ENCODE measurements at regions not wholly inside any gene's neighbourhood (a gene's known extent, or its start where the extent isn't known, plus 50 kb on each side); places are given as distances from the start of the nearest gene placed in this dataset.

DNA sequence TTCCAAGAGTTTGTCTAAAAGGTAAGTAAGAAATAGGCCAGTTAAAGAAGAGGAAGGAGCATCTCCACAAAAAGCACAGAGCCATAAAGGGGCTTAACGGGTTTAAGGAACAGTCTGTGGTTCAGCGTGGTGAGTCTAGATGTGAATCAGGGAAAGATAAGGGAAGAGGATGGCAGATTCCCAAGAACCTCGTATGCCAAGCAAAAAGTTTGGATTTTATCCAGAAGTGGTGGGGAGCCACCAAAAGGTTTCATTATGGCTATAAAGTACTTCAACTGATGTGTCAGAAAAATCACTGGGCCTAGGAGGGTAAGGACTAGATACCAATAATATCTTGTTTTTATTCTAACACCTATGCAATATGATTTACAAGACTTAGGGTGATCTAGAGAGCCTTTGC is 161.9 kb upstream of the PTER start:
- Mint-ChIP-seq H3K4me3 (ENCODE audit: unreplicated experiment) (no peak overlapping the region), H3K27me3 (ENCODE audit: insufficient read depth, unreplicated experiment) (peaks cover 11% of the 10 kb centered on the region), H3K9me3 (ENCODE audit: unreplicated experiment) (peaks cover 6% of the 10 kb centered on the region), H3K4me1 (ENCODE audit: insufficient read depth, unreplicated experiment) (no peaks in the 10 kb centered on the region), H3K36me3 (ENCODE audit: insufficient read depth, unreplicated experiment) (no peaks in the 10 kb centered on the region), H3K27ac (ENCODE audit: low read depth, unreplicated experiment) (no peak overlapping the region)
- POLR2A ChIA-PET = no interaction called here
- no peak for DNase-seq (ENCODE audit: unreplicated experiment)
- CTCF ChIA-PET = interaction anchor here (0.9 kb wide), 1 partner anchor 22 kb away, joined by 3 read pairs; no protein-coding TSS in a partner anchor
- intact Hi-C loops (cut with micrococcal nuclease) = no loop called here
- TF ChIP-seq CTCF (IDR thresholded peaks at IDR 0.05; ENCODE audit: unreplicated experiment) = no peak
- no TSS peak for BruUV-seq (replicated peaks)

- Mint-ChIP-seq H3K27me3 (ENCODE audit: insufficient read depth, unreplicated experiment) (no peaks in the 10 kb centered on the region), H3K9me3 (ENCODE audit: unreplicated experiment) (peaks cover 2% of the 10 kb centered on the region), H3K27ac (ENCODE audit: low read depth, unreplicated experiment) (no peak overlapping the region), H3K4me3 (ENCODE audit: unreplicated experiment) (no peak overlapping the region), H3K4me1 (ENCODE audit: insufficient read depth, unreplicated experiment) (no peaks in the 10 kb centered on the region), H3K36me3 (ENCODE audit: insufficient read depth, unreplicated experiment) (no peaks in the 10 kb centered on the region)
- TF ChIP-seq CTCF (IDR thresholded peaks at IDR 0.05; ENCODE audit: unreplicated experiment) = no peak
- BruUV-seq (replicated peaks) = no TSS peak
- intact Hi-C loops (cut with micrococcal nuclease) = no loop called here
- no peak for DNase-seq (ENCODE audit: unreplicated experiment)
- ChIA-PET POLR2A (interaction anchor here (0.6 kb wide), 1 partner anchor 250 kb away, joined by 3 read pairs; no protein-coding TSS in a partner anchor), CTCF (no interaction called here)
Observed at GRCh38 chr10:16280595-16280994, 156.2 kb upstream of the PTER start.

DNA sequence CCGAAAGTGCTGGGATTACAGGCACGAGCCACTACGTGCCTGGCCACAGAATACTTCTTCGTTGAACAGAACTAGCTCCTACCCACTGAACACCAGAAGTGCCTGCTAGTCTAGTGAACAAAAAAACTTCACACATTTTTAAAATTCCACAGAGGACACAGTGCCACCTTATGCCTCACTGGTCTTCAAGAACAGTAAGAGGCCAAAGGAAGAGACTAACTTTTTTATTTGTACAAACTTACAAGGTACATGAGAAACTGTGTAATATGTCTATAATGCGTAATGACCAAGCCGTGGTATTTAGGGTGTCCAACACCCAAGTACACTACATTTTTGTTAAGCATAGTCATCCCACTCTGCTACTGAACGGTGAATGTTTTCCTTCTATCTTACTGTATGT is 144.4 kb upstream of the PTER start:
- peaks cover 1% of the 10 kb centered on the region for H3K4me1 Mint-ChIP-seq (ENCODE audit: insufficient read depth, unreplicated experiment)
- no peak overlapping the region for H3K27ac Mint-ChIP-seq (ENCODE audit: low read depth, unreplicated experiment)
- TF ChIP-seq CTCF (IDR thresholded peaks at IDR 0.05; ENCODE audit: unreplicated experiment) = no peak
- BruUV-seq (replicated peaks) = no TSS peak
- H3K9me3 Mint-ChIP-seq (ENCODE audit: unreplicated experiment) = no peaks in the 10 kb centered on the region
- no peak overlapping the region for H3K4me3 Mint-ChIP-seq (ENCODE audit: unreplicated experiment)
- no peaks in the 10 kb centered on the region for H3K36me3 Mint-ChIP-seq (ENCODE audit: insufficient read depth, unreplicated experiment)
- peaks cover 22% of the 10 kb centered on the region for H3K27me3 Mint-ChIP-seq (ENCODE audit: insufficient read depth, unreplicated experiment)
- CTCF ChIA-PET = interaction anchor here (1.0 kb wide), 1 partner anchor 16 kb away, joined by 3 read pairs; no protein-coding TSS in a partner anchor
- DNase-seq (ENCODE audit: unreplicated experiment) = no peak
- POLR2A ChIA-PET = no interaction called here
- intact Hi-C loops (cut with micrococcal nuclease) = no loop called here

- no peaks in the 10 kb centered on the region for H3K36me3 Mint-ChIP-seq (ENCODE audit: insufficient read depth, unreplicated experiment)
- peaks cover 11% of the 10 kb centered on the region for H3K4me1 Mint-ChIP-seq (ENCODE audit: insufficient read depth, unreplicated experiment)
- BruUV-seq (replicated peaks) = no TSS peak
- POLR2A ChIA-PET = interaction anchor here (0.7 kb wide), 1 partner anchor 185 kb away, joined by 3 read pairs; no protein-coding TSS in a partner anchor
- H3K27ac Mint-ChIP-seq (ENCODE audit: low read depth, unreplicated experiment) = no peak overlapping the region
- no peaks in the 10 kb centered on the region for H3K9me3 Mint-ChIP-seq (ENCODE audit: unreplicated experiment)
- intact Hi-C loops (cut with micrococcal nuclease) = no loop called here
- no peak for DNase-seq (ENCODE audit: unreplicated experiment)
- H3K4me3 Mint-ChIP-seq (ENCODE audit: unreplicated experiment) = no peak overlapping the region
- no peak for TF ChIP-seq CTCF (IDR thresholded peaks at IDR 0.05; ENCODE audit: unreplicated experiment)
- CTCF ChIA-PET = interaction anchor here (0.5 to 0.7 kb wide), 3 partner anchors 14 to 245 kb away, joined by 3 read pairs; no protein-coding TSS in a partner anchor
- H3K27me3 Mint-ChIP-seq (ENCODE audit: insufficient read depth, unreplicated experiment) = peaks cover 27% of the 10 kb centered on the region
Observed at GRCh38 chr10:16297069-16297468, 139.7 kb upstream of the PTER start.

Measured in MCF 10A (cell line).